ENCODE measurements at regions not wholly inside any gene's neighbourhood (a gene's known extent, or its start where the extent isn't known, plus 50 kb on each side); places are given as distances from the start of the nearest gene placed in this dataset.

GRCh38 chr4:124437853-124438495, 274.6 kb downstream of the ANKRD50 start:
- intact Hi-C loops (cut with DNase I; ENCODE audit: low total_unique reads), result no loop called here
- Histone ChIP-seq H3K4me3 (no peak overlapping the region), H3K9me3 (peaks cover 0 to 1% (median 0%) of the 10 kb centered on the region in 8 donors), H3K27me3 (replicated peaks in 1 of 7) (no peaks in the 10 kb centered on the region), H3K27ac (no peak overlapping the region), H3K4me1 (no peaks in the 10 kb centered on the region), H3K36me3 (no peaks in the 10 kb centered on the region)
- TF ChIP-seq CTCF (IDR thresholded peaks at IDR 0.05 in 8 of 11, conservative IDR thresholded peaks at IDR 0.05 in 3 of 11) (no peak), POLR2AphosphoS5 (IDR thresholded peaks at IDR 0.05) (no peak), POLR2A (IDR thresholded peaks at IDR 0.05) (no peak)
- DNase-seq, result no peak

DNA sequence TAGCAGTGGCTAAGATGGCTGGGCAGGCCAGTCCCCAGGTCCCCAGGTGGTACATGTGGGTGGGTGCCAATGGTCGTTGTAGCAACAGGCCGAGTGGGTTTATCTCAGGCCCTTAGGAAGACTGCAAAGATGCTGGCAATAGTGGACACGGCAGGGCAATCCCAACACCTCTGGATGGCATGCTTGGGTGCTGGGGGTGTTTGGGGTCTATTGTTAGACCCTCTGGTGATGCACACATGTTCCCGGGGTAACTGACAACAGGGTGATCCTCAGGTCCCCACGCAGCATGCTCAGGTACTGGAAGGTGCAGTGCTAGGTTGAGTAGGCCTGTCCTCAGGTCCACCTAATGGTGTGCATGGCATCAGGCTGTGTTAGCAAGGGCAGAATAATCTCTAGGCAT, 267.5 kb downstream of the ANKRD50 start:
- 86 to 100% (median 95%) methylated on average over 2 to 5 of the region's 5 CpGs for WGBS, 5 donors
- H3K4me3 ChIP-seq, result no peak overlapping the region
- H3K9me3 ChIP-seq, result peaks cover 0 to 44% (median 23%) of the 10 kb centered on the region in 8 donors
- no peaks in the 10 kb centered on the region for H3K36me3 ChIP-seq
- TF ChIP-seq POLR2AphosphoS5 (IDR thresholded peaks at IDR 0.05), result no peak
- TF ChIP-seq POLR2A (IDR thresholded peaks at IDR 0.05), result no peak
- no peak for TF ChIP-seq CTCF (IDR thresholded peaks at IDR 0.05 in 8 of 11, conservative IDR thresholded peaks at IDR 0.05 in 3 of 11)
- H3K27ac ChIP-seq, result no peak overlapping the region
- DNase-seq, result no peak
- H3K27me3 ChIP-seq (replicated peaks in 1 of 7), result no peaks in the 10 kb centered on the region
- intact Hi-C loops (cut with DNase I; ENCODE audit: low total_unique reads), result no loop called here
- no peaks in the 10 kb centered on the region for H3K4me1 ChIP-seq

DNA sequence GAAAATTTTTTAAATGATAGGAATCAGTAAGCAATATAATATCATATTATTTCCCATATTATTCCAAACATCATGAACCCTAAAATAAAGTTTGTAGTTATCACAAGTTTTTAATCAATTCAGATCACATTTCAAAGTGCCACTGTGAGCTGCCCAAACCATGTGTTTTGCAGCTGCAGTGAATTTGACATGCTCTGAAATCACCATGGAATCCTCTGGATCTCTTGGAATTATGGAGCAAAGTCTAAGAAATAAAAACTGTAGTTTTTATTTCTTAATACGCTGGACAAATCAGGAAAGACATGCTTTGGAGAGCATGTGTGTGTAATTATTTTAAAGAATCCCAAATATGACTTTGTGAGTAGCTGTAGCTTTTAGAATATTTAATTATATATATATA, 262.7 kb downstream of the ANKRD50 start:
- WGBS, 5 donors, result 81 to 96% (median 84%) methylated on average over 1 of the region's 1 CpG
- Histone ChIP-seq H3K4me3 (no peak overlapping the region), H3K27me3 (replicated peaks in 1 of 7) (no peaks in the 10 kb centered on the region), H3K4me1 (no peaks in the 10 kb centered on the region), H3K9me3 (peaks cover 0 to 24% (median 7%) of the 10 kb centered on the region in 8 donors), H3K36me3 (no peaks in the 10 kb centered on the region), H3K27ac (no peak overlapping the region)
- DNase-seq, result no peak
- TF ChIP-seq CTCF (IDR thresholded peaks at IDR 0.05 in 8 of 11, conservative IDR thresholded peaks at IDR 0.05 in 3 of 11) (no peak), POLR2A (IDR thresholded peaks at IDR 0.05) (no peak), POLR2AphosphoS5 (IDR thresholded peaks at IDR 0.05) (no peak)
- intact Hi-C loops (cut with DNase I; ENCODE audit: low total_unique reads), result no loop called here

DNA sequence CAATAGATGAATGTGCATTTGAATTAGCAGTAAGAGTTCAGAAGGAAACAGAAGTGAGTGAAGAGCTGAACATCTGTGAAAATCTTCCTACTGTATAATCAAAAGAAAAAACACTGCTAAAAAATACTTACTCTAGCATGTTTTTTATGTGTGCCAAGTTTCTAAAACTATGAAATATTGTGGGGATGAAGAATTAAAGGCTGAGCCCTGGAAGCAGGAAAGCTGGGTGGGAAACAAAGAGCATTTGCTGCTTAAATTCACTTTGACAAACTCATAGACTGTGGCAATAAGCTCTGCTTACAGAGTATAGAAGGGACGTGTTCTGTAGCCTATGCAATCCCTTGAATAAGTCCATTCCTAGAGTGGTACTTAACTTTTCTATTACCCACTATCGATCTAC, 261.7 kb downstream of the ANKRD50 start:
- 77 to 91% (median 87%) methylated on average over 2 of the region's 2 CpGs for WGBS, 5 donors
- no peaks in the 10 kb centered on the region for H3K27me3 ChIP-seq (replicated peaks in 1 of 7)
- H3K27ac ChIP-seq, result no peak overlapping the region
- TF ChIP-seq POLR2A (IDR thresholded peaks at IDR 0.05) (no peak), POLR2AphosphoS5 (IDR thresholded peaks at IDR 0.05) (no peak), CTCF (IDR thresholded peaks at IDR 0.05 in 8 of 11, conservative IDR thresholded peaks at IDR 0.05 in 3 of 11) (no peak)
- DNase-seq, result no peak
- no peak overlapping the region for H3K4me3 ChIP-seq
- intact Hi-C loops (cut with DNase I; ENCODE audit: low total_unique reads), result no loop called here
- H3K36me3 ChIP-seq, result no peaks in the 10 kb centered on the region
- H3K4me1 ChIP-seq, result no peaks in the 10 kb centered on the region
- peaks cover 0 to 15% (median 0%) of the 10 kb centered on the region in 8 donors for H3K9me3 ChIP-seq
